ENCODE measurements at regions not wholly inside any gene's neighbourhood (a gene's known extent, or its start where the extent isn't known, plus 50 kb on each side); places are given as distances from the start of the nearest gene placed in this dataset.

DNA sequence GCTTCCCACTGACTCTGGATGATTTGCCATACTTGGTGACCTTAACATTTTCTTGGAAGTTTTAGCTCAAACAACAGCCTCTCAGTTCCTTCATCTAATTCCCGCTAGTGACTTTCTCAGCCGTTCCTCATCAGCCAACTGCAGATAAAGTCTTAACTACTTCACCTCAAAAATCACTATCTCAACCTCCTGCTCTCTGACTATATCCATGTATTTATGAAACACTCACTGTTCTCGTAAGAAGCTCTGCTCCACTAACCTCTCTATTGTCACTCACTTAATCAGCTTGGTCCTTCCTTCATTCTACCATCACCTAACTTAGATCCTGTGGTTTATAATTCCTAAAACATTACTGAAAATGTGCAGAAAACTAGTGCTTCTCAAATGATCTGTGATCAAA is 1551.6 kb downstream of the MRPL39 start:
- no peak for TF ChIP-seq GATA3 (IDR thresholded peaks at IDR 0.05; ENCODE audit: low read depth, low read length)

GRCh38 chr21:24050231-24050630 is 1557.0 kb downstream of the MRPL39 start:
- no peak for TF ChIP-seq GATA3 (IDR thresholded peaks at IDR 0.05; ENCODE audit: low read depth, low read length)
- TF ChIP-seq GATA2 (IDR thresholded peaks at IDR 0.05; ENCODE audit: low read depth, low read length) = no peak

DNA sequence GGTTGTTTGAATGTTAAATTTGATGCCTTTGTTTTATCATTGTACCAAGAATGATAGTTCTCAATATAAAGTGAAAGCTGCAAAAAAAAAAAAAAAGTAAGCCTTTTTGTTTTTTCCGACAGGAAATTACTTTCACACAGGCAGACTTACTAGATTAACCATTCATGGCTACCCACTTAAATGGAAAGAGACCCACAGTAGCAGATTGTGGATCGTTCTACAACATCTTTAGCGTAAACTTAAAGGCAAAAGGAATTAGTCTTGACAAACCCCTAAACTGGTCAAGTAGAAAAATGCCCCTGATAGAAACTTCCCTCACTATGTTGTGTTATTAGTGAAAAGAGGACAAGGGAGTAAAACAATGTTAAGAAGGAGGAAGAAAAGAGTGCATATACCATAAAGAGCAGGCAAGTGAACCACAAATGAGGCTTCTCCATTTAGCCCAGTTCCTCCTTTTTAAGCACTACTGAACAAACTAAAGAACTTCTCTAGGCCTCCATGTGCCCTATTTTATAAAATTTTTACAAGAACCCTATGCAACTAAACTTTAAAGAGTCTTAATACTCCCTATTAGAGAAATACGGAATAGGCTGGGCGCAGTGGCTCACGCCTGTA is 1560.3 kb downstream of the MRPL39 start:
- TF ChIP-seq GATA3 (IDR thresholded peaks at IDR 0.05; ENCODE audit: low read depth, low read length) (no peak), GATA2 (IDR thresholded peaks at IDR 0.05; ENCODE audit: low read depth, low read length) (no peak)

DNA sequence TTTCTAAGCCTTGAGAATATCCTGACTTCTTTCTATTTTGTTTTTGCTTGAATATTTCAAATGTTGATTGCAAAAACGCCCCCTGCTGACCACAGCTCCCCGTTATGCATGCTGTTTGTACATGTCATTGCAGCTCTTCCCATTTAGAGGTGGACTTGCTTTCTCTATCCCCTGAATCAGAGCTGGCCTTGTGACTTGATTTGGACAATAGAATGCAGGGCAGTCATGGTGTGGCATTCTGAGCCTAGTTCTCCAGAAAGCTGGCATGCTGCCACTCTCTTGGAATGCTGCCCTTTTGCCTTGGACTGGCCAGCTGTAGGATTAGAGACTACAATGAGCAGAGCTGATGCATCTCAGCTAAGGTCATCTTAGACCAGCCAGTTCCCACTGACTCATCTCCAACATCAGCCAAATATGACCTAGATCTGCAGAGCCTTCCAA is 1561.5 kb downstream of the MRPL39 start:
- TF ChIP-seq GATA2 (IDR thresholded peaks at IDR 0.05; ENCODE audit: low read depth, low read length) (no peak), GATA3 (IDR thresholded peaks at IDR 0.05; ENCODE audit: low read depth, low read length) (no peak)

DNA sequence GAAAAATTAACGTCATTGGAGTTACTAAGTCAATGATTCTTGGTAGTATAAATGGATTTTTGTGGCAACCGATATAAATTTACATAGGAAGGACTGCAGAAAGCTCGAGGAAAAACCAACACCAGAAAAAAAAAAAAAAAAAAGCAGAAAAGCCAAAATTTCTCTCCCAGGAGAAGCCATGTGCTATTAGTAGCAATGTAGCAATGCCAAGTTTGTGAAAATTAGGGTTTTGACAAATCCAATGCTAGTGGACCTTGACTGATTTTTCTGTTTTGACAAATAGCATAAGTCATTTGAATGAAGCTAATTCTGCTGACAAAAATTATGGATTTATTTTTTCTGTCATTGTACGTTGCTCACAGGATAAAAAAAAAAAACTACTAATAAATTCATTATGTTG is 1561.9 kb downstream of the MRPL39 start:
- TF ChIP-seq GATA3 (IDR thresholded peaks at IDR 0.05; ENCODE audit: low read depth, low read length) = no peak
- no peak for TF ChIP-seq GATA2 (IDR thresholded peaks at IDR 0.05; ENCODE audit: low read depth, low read length)

DNA sequence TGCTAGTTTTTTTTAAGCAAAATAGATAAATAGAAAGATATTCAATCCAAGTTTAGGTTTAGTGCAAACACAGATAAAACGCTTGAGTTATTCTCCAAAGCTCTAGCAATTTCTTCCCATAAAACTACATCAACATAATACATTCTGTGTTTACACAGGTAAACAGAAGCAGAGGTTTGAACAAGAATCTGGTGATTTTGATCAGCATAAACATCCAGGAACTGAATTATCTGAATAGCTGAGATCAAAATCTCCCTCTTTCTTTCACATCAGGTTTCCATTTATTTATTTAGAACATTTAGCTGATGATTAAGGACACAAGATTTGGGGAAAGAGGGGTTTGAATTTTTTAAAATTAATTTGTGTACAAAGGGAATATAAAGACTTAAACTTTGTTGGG is 1564.6 kb downstream of the MRPL39 start:
- TF ChIP-seq GATA2 (IDR thresholded peaks at IDR 0.05; ENCODE audit: low read depth, low read length) = no peak
- TF ChIP-seq GATA3 (IDR thresholded peaks at IDR 0.05; ENCODE audit: low read depth, low read length) = no peak

- TF ChIP-seq GATA2 (IDR thresholded peaks at IDR 0.05; ENCODE audit: low read depth, low read length) (no peak), GATA3 (IDR thresholded peaks at IDR 0.05; ENCODE audit: low read depth, low read length) (no peak)
Observed at GRCh38 chr21:24032709-24033232, 1574.5 kb downstream of the MRPL39 start.

DNA sequence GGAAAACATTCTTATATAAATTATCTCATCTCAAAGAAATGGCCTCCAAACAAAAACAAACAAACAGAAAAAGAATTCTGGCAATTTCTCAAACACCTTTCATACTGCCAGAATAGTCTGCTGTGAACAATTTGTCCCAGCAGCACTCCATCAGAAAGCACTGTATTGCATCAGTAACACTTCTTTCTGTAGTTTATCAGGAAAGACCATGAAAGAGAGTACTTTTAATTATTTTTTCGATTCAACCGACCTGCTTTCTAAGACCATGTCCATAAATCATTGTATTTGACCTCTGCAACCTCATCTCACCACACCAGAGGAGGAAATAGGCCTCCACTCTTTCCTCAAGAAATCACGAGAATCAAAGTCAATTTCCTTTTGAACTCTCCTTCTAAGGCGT is 1579.9 kb downstream of the MRPL39 start:
- TF ChIP-seq GATA2 (IDR thresholded peaks at IDR 0.05; ENCODE audit: low read depth, low read length) (no peak), GATA3 (IDR thresholded peaks at IDR 0.05; ENCODE audit: low read depth, low read length) (no peak)

- TF ChIP-seq GATA3 (IDR thresholded peaks at IDR 0.05; ENCODE audit: low read depth, low read length) = no peak
- no peak for TF ChIP-seq GATA2 (IDR thresholded peaks at IDR 0.05; ENCODE audit: low read depth, low read length)
Observed at GRCh38 chr21:24025101-24025500, 1582.2 kb downstream of the MRPL39 start.

GRCh38 chr21:24023936-24024335 is 1583.3 kb downstream of the MRPL39 start:
- TF ChIP-seq GATA2 (IDR thresholded peaks at IDR 0.05; ENCODE audit: low read depth, low read length) = no peak
- TF ChIP-seq GATA3 (IDR thresholded peaks at IDR 0.05; ENCODE audit: low read depth, low read length) = no peak

DNA sequence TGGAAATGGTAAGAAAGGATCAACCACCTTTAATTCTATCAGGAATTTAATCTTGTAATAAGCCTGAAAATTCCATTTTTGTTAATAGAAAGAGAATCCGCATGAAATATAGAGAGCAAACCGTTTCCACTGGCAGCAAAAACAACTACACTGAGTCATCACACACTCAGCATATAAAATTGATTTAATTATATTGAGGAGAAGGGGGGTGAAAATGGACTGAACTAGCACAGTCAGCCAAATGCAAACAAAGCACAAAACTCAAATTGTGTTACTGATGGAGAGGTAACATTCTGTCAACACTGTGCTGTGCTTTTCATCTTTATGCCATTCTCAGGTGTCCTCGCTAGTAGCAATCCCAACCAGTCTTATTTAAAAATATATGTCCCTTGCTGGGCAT is 1583.9 kb downstream of the MRPL39 start:
- no peak for TF ChIP-seq GATA3 (IDR thresholded peaks at IDR 0.05; ENCODE audit: low read depth, low read length)
- no peak for TF ChIP-seq GATA2 (IDR thresholded peaks at IDR 0.05; ENCODE audit: low read depth, low read length)

DNA sequence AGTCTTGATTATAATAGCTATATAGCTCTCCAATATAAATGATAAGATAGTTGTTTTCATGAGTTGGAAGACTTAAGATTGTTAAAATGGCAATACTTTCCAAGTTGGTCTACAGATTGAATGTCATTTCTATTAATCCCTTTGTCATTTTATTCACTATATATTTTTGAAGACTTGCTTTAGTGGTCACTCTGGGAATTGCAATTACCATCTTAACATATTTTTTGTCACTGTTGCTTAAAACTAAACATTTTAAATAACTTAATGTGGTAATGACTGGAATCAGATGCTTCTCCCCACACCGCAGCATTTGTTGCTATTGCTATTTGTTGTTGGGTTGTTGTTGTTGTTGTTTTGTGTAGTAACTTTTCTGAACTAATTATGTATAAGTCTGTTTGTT is 1592.9 kb downstream of the MRPL39 start:
- TF ChIP-seq GATA2 (IDR thresholded peaks at IDR 0.05; ENCODE audit: low read depth, low read length) (no peak), GATA3 (IDR thresholded peaks at IDR 0.05; ENCODE audit: low read depth, low read length) (no peak)

- no peak for TF ChIP-seq GATA3 (IDR thresholded peaks at IDR 0.05; ENCODE audit: low read depth, low read length)
Observed at GRCh38 chr21:24011087-24011486, 1596.2 kb downstream of the MRPL39 start.

- TF ChIP-seq GATA3 (IDR thresholded peaks at IDR 0.05; ENCODE audit: low read depth, low read length) (no peak), GATA2 (IDR thresholded peaks at IDR 0.05; ENCODE audit: low read depth, low read length) (no peak)
Observed at GRCh38 chr21:24007592-24007991, 1599.7 kb downstream of the MRPL39 start.

- TF ChIP-seq GATA3 (IDR thresholded peaks at IDR 0.05; ENCODE audit: low read depth, low read length) (no peak), GATA2 (IDR thresholded peaks at IDR 0.05; ENCODE audit: low read depth, low read length) (no peak)
Observed at GRCh38 chr21:23986987-23987386, 1620.3 kb downstream of the MRPL39 start.

DNA sequence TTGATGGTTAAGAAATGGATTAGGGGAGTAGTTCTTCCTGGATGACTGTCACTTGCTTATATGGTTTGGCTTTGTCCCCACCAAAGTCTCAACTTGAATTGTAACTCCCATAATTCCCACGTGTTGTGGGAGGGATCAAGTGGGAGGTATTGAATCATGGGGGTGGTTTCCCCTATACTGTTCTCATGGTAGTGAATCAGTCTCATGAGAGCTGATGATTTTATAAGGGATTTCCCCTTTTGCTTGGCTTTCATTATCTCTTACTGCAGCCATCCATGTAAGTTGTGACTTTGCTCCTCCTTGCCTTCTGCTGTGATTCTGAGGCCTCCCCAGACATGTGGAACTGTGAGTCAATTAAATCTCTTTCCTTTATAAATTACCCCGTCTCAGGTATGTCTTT is 1621.1 kb downstream of the MRPL39 start:
- TF ChIP-seq GATA2 (IDR thresholded peaks at IDR 0.05; ENCODE audit: low read depth, low read length) = no peak
- no peak for TF ChIP-seq GATA3 (IDR thresholded peaks at IDR 0.05; ENCODE audit: low read depth, low read length)
